Endothelial cell of umbilical vein (primary cell): ENCODE measurements at regions not wholly inside any gene's neighbourhood (a gene's known extent, or its start where the extent isn't known, plus 50 kb on each side); places are given as distances from the start of the nearest gene placed in this dataset.

Source experiments
- BruUV-seq: library from RNA; stranded (reverse); fragments of 400-500 nt; replicated peaks from 2 replicates; lab custom pipeline; 2021; lab: Mats Ljungman, UMichigan
- CTCF ChIA-PET: fragments of 300-600, 350-600 bp; sonication (Branson Sonifier 250); formaldehyde crosslinking; loops from one replicate; lab custom pipeline; 2021; ENCODE audit warnings: antibody characterized with exemption, inconsistent platforms; lab: Charles Lee
- POLR2A ChIA-PET: fragments of 300-600, 350-600 bp; sonication (Branson Sonifier 250); formaldehyde crosslinking; loops from one replicate; lab custom pipeline; 2021; ENCODE audit warnings: antibody characterized with exemption, inconsistent platforms; lab: Charles Lee
- DNase-seq: peaks from one replicate; pipeline ENCODE4 v3.0.0-alpha.2; 2011; ENCODE audit warnings: low read depth, low spot score
- FAIRE-seq: peaks from 2 replicates; lab custom pipeline; 2011; peaks lifted over from hg19 to GRCh38; lab: Jason Lieb, UNC
- H2AFZ ChIP-seq: 2 replicates; pipeline ENCODE4 v1.6.0; 2012; ENCODE audit warnings: low read depth, low read length, control low read depth, inconsistent platforms
- H3K27ac ChIP-seq: 2 replicates; pipeline ENCODE4 v1.5.1; 2011; ENCODE audit warnings: low read depth, mild to moderate bottlenecking, control low read depth, low read length, moderate library complexity; ENCODE audit not compliant: insufficient read depth
- H3K27me3 ChIP-seq, 2 experiments: 2 replicates each; pipeline versions ENCODE4 v1.6.0 to v1.6.1; 2011; ENCODE audit warnings: low read length in 2 of 2, mixed read lengths in 1 of 2; ENCODE audit not compliant: control insufficient read depth in 2 of 2, insufficient read depth in 2 of 2
- H3K36me3 ChIP-seq, 2 experiments: 2 replicates in 1 of 2; 3 replicates in 1 of 2; pipeline ENCODE4 v1.5.1; 2011; ENCODE audit warnings: low read length in 2 of 2, mild to moderate bottlenecking in 1 of 2, moderate library complexity in 1 of 2; ENCODE audit not compliant: control insufficient read depth in 2 of 2, insufficient read depth in 2 of 2; ENCODE audit errors: extremely low read depth in 1 of 2
- H3K4me1 ChIP-seq: 3 replicates; pipeline ENCODE4 v1.5.1; 2011; ENCODE audit warnings: mild to moderate bottlenecking, low read length; ENCODE audit not compliant: control insufficient read depth, insufficient read depth; ENCODE audit errors: extremely low read depth
- H3K4me2 ChIP-seq: 2 replicates; pipeline ENCODE4 v1.6.1; 2011; ENCODE audit warnings: low read length, control low read depth, mixed read lengths; ENCODE audit not compliant: insufficient read depth
- H3K4me3 ChIP-seq, 3 experiments: fragments of 200-600 bp in 1 of 3; sonication (generic), shearing (Covaris generic) in 1 of 3; replicated peaks in 1 of 3; 2 replicates each; pipeline ENCODE4 v1.5.1; 2011 to 2016; ENCODE audit warnings: control low read depth in 3 of 3, low read length in 3 of 3, mild to moderate bottlenecking in 2 of 3, inconsistent platforms in 1 of 3, low read depth in 1 of 3, moderate library complexity in 1 of 3; ENCODE audit not compliant: insufficient read depth in 1 of 3
- H3K79me2 ChIP-seq: 2 replicates; pipeline ENCODE4 v1.6.0; 2012; ENCODE audit warnings: low read length, inconsistent platforms; ENCODE audit not compliant: control insufficient read depth, insufficient read depth
- H3K9ac ChIP-seq: replicated peaks from 2 replicates; pipeline ENCODE3; 2011; ENCODE audit warnings: low read length, control low read depth; ENCODE audit not compliant: insufficient read depth; ENCODE audit errors: extremely low read depth
- H3K9me1 ChIP-seq: replicated peaks from 3 replicates; pipeline ENCODE4 v1.6.0; 2011; ENCODE audit warnings: mild to moderate bottlenecking, low read length; ENCODE audit not compliant: control insufficient read depth, insufficient read depth; ENCODE audit errors: extremely low read depth
- H3K9me3 ChIP-seq: replicated peaks from 2 replicates; pipeline ENCODE4 v1.5.1; 2012; ENCODE audit warnings: low read length, inconsistent platforms; ENCODE audit not compliant: control insufficient read depth, insufficient read depth
- H4K20me1 ChIP-seq: replicated peaks from 2 replicates; pipeline ENCODE3; 2011; ENCODE audit warnings: mild to moderate bottlenecking, low read length; ENCODE audit not compliant: control insufficient read depth, insufficient read depth; ENCODE audit errors: extremely low read depth
- CTCF ChIP-seq, 2 donors: IDR thresholded peaks; 1 replicate in 1 of 2; 2 replicates in 1 of 2; pipeline ENCODE4 v1.5.1; 2011; ENCODE audit warnings: low read length in 2 of 2, mild to moderate bottlenecking in 2 of 2, moderate library complexity in 2 of 2, control low read depth in 1 of 2, inconsistent platforms in 1 of 2, low read depth in 1 of 2; ENCODE audit not compliant: insufficient read depth in 1 of 2; ENCODE audit errors: extremely low read depth in 1 of 2
- EZH2 ChIP-seq: IDR thresholded peaks from 2 replicates; pipeline ENCODE4 v1.6.1; 2012; ENCODE audit warnings: borderline replicate concordance, low read depth, mild to moderate bottlenecking, moderate library complexity, low read length, inconsistent platforms; ENCODE audit not compliant: severe bottlenecking
- FOS ChIP-seq: IDR thresholded peaks from 2 replicates; pipeline ENCODE4 v1.6.1; 2011; ENCODE audit warnings: mild to moderate bottlenecking, low read length, moderate library complexity, borderline replicate concordance; ENCODE audit not compliant: insufficient read depth
- GATA2 ChIP-seq: IDR thresholded peaks from 2 replicates; pipeline ENCODE4 v1.7.0; 2011; ENCODE audit warnings: low read depth, mild to moderate bottlenecking, moderate library complexity, mixed read lengths, low read length; ENCODE audit not compliant: insufficient read length, insufficient read depth
- JUN ChIP-seq: IDR thresholded peaks from 2 replicates; pipeline ENCODE4 v1.6.1; 2011; ENCODE audit warnings: borderline replicate concordance, low read depth; ENCODE audit not compliant: insufficient read length, insufficient read depth
- MYC ChIP-seq: IDR thresholded peaks from one replicate; pipeline ENCODE4 v1.6.1; 2011; ENCODE audit warnings: mild to moderate bottlenecking, low read depth, low read length
- POLR2A ChIP-seq: IDR thresholded peaks from 2 replicates; pipeline ENCODE4 v1.6.1; 2012; ENCODE audit warnings: low read depth, mild to moderate bottlenecking, control low read depth, low read length
- POLR2AphosphoS5 ChIP-seq: IDR thresholded peaks from 2 replicates; pipeline ENCODE4 v1.6.1; 2012; ENCODE audit warnings: low read depth, mild to moderate bottlenecking, control low read depth, low read length, moderate library complexity; ENCODE audit not compliant: insufficient read depth
- dilution Hi-C: fragments of 300-500 bp; cut with MboI; formaldehyde crosslinking; loops from one replicate; pipeline ENCODE4 v1.15.0; 2019; ENCODE audit warnings: low sequenced_read_pairs; ENCODE audit not compliant: extremely low pct_ligation_motif_present
- intact Hi-C: fragments of 100-400 bp; cut with micrococcal nuclease; formaldehyde crosslinking; loops from one replicate; pipeline ENCODE4 v1.10.0; 2022
- TF ChIP-seq, protein P1 (sequence below): IDR thresholded peaks from 2 replicates; pipeline ENCODE4 v1.6.1; 2011; ENCODE audit not compliant: insufficient read depth, insufficient read length

GRCh38 chr16:35706901-35707300, 2247.5 kb downstream of the TP53TG3F start:
- Histone ChIP-seq H3K4me1 (no peaks in the 10 kb centered on the region), H3K36me3 (no peaks in the 10 kb centered on the region), H3K27ac (no peak overlapping the region), H4K20me1 (no peaks in the 10 kb centered on the region), H3K9me1 (no peaks in the 10 kb centered on the region), H3K79me2 (no peaks in the 10 kb centered on the region), H2AFZ (no peak overlapping the region), H3K4me2 (no peak overlapping the region), H3K4me3 (no peak overlapping the region), H3K9ac (no peak overlapping the region), H3K27me3 (no peaks in the 10 kb centered on the region), H3K9me3 (no peaks in the 10 kb centered on the region)
- no TSS peak for BruUV-seq
- POLR2A ChIA-PET: no interaction called here
- FAIRE-seq (no peak), DNase-seq (no peak)
- intact Hi-C loops (no loop called here), dilution Hi-C loops (no loop called here)
- TF ChIP-seq, protein P1, sequence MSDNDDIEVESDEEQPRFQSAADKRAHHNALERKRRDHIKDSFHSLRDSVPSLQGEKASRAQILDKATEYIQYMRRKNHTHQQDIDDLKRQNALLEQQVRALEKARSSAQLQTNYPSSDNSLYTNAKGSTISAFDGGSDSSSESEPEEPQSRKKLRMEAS: no peak
- TF ChIP-seq FOS (no peak), POLR2AphosphoS5 (no peak)
- CTCF ChIA-PET: no interaction called here

DNA sequence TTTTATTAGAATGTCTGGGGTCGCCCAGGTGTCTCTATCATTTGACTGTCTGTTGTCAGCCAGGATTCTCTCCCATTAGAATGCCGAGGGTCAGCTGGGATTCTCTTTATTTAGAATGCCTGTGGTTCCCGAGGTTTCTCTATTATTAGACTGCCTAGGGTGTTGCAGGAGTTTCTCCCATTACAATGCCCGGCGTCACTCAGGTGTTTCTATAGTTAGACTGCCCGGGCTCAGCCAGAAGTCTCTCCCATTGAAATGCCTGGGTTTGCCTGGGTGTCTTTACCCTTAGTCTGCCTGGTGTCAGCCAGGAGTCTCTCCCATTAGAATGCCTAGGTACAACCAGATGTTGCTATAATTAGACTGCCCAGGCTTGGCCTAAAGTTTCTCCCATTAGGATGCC, 2252.0 kb downstream of the TP53TG3F start:
- dilution Hi-C loops (no loop called here), intact Hi-C loops (no loop called here)
- no peaks in the 10 kb centered on the region for H3K79me2 ChIP-seq
- no peak overlapping the region for H3K4me2 ChIP-seq
- no peaks in the 10 kb centered on the region for H3K9me1 ChIP-seq
- no peaks in the 10 kb centered on the region for H3K4me1 ChIP-seq
- no peak overlapping the region for H3K9ac ChIP-seq
- no peaks in the 10 kb centered on the region for H3K9me3 ChIP-seq
- no TSS peak for BruUV-seq
- CTCF ChIA-PET: no interaction called here
- H4K20me1 ChIP-seq: no peaks in the 10 kb centered on the region
- no peak for DNase-seq
- no peak overlapping the region for H2AFZ ChIP-seq
- no peak overlapping the region for H3K27ac ChIP-seq
- no peak overlapping the region for H3K4me3 ChIP-seq
- no peaks in the 10 kb centered on the region for H3K36me3 ChIP-seq
- no peak for FAIRE-seq
- no peaks in the 10 kb centered on the region for H3K27me3 ChIP-seq
- POLR2A ChIA-PET: no interaction called here
- TF ChIP-seq JUN (no peak), GATA2 (no peak), FOS (no peak), POLR2AphosphoS5 (no peak), MYC (no peak), EZH2 (no peak), CTCF (IDR thresholded peaks at IDR 0.05; ENCODE audit: extremely low read depth in 1 of 2, insufficient read depth in 1 of 2, low read depth in 1 of 2, low read length in 2 of 2) (no peak), POLR2A (no peak)
- TF ChIP-seq, protein P1: no peak
